ENCODE measurements at regions not wholly inside any gene's neighbourhood (a gene's known extent, or its start where the extent isn't known, plus 50 kb on each side); places are given as distances from the start of the nearest gene placed in this dataset.

DNA sequence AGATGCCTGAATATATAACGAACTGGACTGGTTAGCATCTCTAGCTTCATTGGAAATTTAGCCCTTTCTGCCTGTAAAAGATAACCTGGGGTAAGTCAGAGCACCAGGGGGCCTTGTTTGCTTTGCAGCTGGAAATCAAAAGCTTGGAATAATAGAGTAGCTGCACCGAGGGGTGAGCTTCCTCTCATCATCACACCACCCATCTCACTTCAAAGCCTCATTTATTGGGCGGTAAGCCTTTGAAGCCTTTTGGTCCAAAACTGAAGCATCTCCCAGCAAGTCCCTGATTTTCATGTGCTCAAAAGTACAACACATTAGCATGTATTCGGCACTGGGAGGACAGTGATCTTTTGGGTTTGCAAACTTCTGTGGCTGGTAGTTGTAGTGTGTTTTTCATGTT is 405.1 kb downstream of the FOXO1 start:
- TF ChIP-seq CTCF (IDR thresholded peaks at IDR 0.05; ENCODE audit: insufficient read depth, missing control alignments): no peak
- DNase-seq (ENCODE audit: insufficient read length, low spot score): no peak
- no peak for FAIRE-seq

- FAIRE-seq: no peak
- DNase-seq (ENCODE audit: insufficient read length, low spot score): no peak
- TF ChIP-seq CTCF (IDR thresholded peaks at IDR 0.05; ENCODE audit: insufficient read depth, missing control alignments): no peak
These were observed 404.5 kb downstream of the FOXO1 start for GRCh38 chr13:40261947-40262346.

- DNase-seq (ENCODE audit: insufficient read length, low spot score) (no peak), FAIRE-seq (no peak)
- no peak for TF ChIP-seq CTCF (IDR thresholded peaks at IDR 0.05; ENCODE audit: insufficient read depth, missing control alignments)
These were observed 397.4 kb downstream of the FOXO1 start for GRCh38 chr13:40269086-40269485.

- no peak for TF ChIP-seq CTCF (IDR thresholded peaks at IDR 0.05; ENCODE audit: insufficient read depth, missing control alignments)
- FAIRE-seq (no peak), DNase-seq (ENCODE audit: insufficient read length, low spot score) (no peak)
These were observed 395.7 kb downstream of the FOXO1 start for GRCh38 chr13:40270726-40271125.

GRCh38 chr13:40271271-40271885 is 395.1 kb downstream of the FOXO1 start:
- FAIRE-seq (no peak), DNase-seq (ENCODE audit: insufficient read length, low spot score) (no peak)
- no peak for TF ChIP-seq CTCF (IDR thresholded peaks at IDR 0.05; ENCODE audit: insufficient read depth, missing control alignments)

DNA sequence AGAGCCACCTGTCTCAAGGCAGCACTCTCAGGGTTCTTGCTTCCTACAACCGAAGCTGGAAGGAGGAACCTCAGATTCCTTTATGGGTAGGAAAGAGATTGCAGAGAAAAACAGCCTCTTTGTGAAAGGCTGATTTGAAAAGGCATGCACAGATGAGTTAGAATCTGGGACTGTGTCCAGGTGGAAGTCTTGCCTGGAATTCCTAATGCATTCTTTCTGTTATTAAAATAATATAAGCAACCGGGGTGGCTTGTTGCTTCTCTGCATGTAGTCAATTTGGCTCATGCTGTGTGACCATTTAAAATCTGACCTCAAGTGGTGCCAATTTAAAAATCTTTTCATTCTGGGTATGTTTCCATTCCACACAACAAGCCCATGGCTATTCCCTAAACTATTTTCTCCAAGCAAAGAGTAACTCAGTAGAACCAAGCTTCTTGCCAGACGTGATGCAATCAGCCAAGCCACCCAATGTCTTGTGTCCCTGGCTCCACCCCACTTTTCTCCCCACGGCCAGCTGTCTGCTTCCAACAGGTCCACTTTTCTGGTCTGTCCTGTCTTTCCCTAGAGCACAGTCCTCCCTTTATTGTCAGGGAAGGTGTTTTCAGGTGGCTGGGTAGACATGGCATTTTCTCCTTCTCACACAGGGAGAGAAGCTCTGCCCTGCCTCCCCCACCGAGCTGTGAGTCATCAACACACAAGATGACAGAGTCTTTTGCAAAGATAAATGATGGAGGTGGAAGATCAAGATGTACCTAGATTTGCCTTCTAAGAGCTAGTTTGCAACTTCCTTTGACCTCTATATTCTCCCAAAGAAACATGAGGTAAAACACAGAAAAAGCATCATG is 394.3 kb downstream of the FOXO1 start:
- FAIRE-seq (no peak), DNase-seq (ENCODE audit: insufficient read length, low spot score) (no peak)
- no peak for TF ChIP-seq CTCF (IDR thresholded peaks at IDR 0.05; ENCODE audit: insufficient read depth, missing control alignments)

- TF ChIP-seq CTCF (IDR thresholded peaks at IDR 0.05; ENCODE audit: insufficient read depth, missing control alignments): no peak
- FAIRE-seq (no peak), DNase-seq (ENCODE audit: insufficient read length, low spot score) (no peak)
These were observed 393.7 kb downstream of the FOXO1 start for GRCh38 chr13:40272776-40273139.

All from D721Med (cell line).